HG03103 (cell line): ENCODE measurements at regions not wholly inside any gene's neighbourhood (a gene's known extent, or its start where the extent isn't known, plus 50 kb on each side); places are given as distances from the start of the nearest gene placed in this dataset.

Experiments used
- ATAC-seq: cut with Tn5 transposase; IDR thresholded peaks from one replicate; pipeline ENCODE4 v1.9.1; 2021; ENCODE audit warnings: low read depth; ENCODE audit not compliant: unreplicated experiment

DNA sequence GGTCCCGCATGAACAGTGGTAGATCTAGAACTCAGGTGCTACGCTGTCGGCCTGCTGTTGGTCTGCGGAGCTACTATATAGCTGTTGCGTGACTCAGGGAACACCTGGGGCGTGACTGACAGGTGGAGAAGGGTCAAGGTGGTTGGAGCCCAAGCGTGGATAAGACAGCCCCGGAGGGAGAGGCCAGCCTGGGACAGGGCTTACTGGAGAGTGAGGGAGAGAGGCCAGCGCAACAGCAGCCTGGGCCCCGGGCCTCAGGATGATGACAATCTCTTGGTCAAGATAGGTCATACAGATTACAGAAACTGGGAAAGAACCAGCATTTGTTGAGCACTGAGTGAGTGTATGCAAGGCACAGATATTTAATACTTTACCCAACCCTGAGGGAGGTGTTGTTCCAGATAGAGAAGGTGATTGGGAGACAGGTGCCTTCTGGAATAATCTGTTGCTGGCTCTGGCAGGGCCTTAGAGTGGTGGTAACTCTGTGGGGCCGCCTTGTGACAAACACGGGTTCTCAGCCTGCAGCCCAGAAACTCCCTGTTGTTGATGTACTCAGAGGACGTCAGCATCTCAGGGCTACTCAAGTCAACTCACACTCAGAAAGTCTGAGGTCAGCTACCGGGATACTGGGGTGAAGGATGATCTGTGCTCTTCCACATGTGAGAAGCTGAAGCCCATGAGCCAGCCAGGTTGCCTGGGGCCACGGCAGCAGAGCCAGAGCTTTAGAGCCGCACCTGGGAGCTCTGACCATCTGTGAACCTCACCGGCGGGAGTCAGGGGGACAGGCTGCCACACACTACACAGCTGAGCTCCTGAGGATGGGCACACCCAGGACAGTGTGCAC, 265.4 kb upstream of the HES1 start:
- ATAC-seq: no peak

DNA sequence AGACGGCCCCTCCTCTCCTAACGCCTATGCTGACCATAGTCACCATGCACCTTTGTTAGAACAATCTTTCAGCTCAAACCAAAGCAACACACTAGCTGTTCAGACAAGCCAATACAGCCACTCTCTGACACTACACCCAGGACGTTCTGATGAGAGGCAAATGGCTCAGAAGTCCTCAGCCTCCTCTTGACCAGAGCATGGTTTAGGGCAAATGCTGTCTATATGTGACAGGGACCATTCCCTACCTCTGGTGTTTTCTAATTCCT, 264.8 kb upstream of the HES1 start:
- no peak for ATAC-seq

DNA sequence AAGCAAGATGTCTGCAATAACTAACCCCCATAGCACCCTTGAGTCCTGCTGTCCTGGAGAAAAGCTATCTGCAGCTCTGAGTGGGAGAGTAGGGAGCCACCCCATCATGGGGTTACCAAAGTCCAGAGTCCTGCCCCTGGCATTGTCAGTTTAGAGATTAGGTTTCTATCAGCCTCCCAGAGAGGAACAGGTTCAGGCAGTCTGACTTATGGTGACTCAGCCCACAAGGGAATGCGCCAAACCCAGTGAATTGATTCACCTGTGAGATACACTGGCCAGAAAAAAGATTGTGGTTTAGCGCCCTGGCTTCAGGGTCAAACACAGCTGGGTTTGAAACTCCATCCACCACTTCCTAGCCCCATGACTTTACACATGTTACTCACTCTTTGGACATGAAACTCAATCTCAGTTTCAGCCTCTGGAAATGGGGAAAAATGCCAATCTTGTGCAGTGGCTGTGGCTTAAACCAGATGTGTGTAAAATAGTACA, 263.6 kb upstream of the HES1 start:
- ATAC-seq: peak; percentile 57

DNA sequence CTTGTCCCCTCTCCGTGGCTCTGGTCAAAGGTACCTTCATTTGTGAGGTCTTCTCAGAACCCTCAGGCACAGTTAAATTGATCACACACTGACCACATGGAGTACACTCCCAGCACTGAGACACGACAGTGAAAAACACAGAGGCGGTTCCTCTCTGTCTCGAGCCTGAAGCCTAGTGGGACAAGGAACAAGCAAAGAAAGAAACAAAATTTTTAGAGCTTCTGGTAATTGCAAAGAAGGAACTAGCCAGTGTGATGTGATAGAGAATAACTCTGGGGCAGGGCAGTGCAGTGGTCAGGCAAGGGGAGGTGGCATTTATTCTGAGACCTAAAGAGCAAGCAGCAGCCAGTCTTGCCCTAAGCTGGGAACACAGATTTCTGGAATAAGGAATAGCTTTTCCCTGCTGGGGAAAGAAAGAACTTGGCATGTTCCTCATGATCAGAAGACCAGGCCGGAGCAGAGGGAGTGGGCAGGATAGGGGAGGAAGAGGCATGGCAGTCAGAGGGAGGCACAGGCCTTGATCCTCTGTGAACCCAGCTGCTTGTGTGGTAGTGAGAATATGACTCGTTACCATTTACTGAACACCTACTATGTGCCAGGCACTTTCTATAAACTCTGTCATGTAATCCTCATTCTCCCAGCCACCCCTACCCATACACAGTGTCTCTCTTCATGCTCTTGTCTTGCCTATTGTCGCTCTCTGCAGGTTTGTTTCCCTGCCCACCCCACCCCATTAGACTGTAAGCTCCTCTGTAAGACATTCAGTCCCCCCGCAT, 262.3 kb upstream of the HES1 start:
- no peak for ATAC-seq

DNA sequence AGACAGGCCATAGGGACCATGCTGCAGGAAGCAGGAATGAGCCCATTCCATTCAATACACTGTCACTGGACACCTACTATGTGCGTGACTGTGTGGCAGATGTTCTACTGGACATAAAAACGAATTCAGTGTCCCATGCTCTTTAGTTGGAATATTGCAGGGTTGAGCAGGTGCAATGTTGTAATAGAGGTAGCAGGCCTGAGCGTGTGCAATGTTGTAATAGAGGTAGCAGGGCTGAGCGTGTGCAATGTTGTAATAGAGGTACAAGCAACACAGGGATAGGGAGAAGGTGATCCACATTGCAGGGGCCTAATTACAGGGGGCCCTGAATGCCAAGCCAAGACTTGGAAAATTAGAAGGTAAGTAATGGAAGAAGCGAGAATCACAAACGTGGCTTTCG, 261.4 kb upstream of the HES1 start:
- ATAC-seq: no peak

DNA sequence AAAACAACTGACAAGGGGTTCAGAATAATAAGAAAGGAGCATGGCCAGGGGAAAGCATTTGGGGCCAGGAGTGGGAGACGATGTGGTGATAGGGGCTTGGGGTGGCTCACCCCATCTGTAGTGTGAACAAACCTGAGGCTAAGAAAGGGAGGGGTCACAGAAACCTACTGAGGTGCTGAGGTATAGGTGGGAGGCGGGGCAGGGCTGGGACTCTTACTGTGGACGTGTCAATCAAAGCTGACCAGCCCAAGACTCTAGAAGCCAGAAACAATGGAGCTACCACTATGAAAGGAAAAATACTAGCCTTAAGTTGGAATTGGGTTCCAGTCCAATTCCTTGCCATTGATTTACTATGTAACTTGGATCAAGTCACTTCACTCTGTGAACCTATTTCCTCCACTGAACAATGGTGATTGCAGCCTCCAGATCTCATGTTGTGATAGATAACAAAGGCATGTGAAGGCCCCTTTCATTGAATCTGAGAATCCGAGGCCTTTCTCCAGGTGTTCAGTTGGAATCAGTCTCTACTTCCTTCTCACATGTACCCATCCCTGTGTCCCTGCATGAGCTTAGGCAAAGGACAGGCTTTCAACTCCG, 260.9 kb upstream of the HES1 start:
- no peak for ATAC-seq

DNA sequence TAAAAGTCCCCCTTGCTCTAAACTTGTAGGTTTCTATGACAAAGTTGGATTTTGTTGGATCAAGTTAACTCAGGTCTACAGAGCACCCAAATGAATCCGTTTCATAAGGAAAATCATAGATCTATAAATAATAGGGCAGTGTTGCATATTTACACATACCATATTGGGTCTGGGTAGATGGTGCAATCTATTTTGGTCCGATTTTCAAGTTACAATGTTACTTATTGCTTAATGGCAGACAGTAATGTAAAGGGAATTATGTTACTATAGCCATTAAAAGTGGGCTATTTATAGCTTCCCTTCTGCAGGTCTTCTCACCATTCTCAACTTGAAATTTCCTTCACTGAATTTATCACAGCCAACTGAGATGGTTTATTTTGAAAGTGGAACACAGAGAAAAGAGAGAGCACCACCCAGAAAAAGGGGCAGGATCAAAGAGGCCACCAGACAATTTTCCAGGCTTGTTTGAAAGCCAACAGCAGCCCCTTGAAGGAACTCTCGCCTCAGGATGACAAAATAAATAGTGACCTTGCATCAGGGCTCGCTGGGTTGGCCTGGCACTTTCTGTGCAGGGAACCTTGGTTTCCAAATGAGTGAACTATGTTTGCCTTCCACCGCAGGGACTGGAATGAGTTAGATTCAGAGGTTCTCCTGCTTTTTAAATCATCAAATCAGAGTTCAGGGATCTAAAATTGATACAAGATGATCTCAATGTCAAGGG, 260.2 kb upstream of the HES1 start:
- no peak for ATAC-seq

DNA sequence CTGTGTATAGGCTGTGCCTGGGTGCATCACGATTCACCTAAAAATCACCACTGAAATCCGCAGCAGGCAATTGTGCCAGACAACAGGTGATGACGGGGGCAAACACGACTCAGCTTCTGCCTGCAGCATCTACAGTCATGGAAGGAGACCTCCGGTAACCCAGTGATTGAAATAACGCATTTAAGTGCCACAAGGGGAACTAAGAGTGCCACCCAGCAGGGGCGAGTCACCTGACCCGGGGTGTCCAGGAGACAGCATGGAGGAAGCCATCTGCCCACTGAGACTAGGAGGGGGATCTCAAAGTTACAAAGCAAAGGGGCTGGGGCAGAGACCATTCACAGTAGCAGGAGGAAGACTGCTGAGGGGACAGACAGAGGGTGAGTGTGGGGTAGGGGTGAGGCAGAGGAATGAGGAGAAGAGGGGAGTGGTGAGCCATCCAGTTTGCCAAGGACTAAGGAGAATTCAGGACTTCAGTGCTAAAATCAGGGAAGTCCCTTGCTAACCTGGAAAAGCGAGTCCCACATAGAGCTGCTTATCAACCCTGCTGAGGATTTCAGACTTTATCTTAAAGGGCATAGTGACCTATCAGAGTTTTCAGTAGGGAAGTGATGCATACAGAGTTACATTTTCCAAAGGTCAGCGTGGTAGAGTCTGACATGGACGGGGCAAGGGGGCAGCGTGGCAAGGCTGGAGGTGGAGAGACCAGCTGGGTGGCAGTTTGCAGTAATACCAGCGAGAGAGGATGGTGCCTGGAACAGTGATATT, 256.7 kb upstream of the HES1 start:
- no peak for ATAC-seq

DNA sequence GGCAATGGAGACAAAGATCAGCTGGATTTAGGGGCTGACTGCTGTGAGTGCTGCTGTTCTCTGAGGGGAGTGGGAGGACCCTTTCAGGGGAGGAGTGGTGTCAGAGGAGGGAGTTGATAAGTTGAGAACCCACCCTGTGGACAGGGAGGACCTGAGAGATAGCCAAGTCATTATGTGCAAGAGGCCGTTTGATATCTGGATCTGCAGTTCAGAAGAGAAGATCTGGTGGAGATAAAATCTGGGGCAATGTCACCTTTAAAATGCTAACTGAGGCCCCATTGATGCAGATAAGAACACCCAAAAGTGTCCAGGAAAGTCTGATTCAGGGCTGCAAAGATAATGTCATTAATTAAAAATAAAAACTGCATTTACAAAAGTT, 256.1 kb upstream of the HES1 start:
- ATAC-seq: no peak

DNA sequence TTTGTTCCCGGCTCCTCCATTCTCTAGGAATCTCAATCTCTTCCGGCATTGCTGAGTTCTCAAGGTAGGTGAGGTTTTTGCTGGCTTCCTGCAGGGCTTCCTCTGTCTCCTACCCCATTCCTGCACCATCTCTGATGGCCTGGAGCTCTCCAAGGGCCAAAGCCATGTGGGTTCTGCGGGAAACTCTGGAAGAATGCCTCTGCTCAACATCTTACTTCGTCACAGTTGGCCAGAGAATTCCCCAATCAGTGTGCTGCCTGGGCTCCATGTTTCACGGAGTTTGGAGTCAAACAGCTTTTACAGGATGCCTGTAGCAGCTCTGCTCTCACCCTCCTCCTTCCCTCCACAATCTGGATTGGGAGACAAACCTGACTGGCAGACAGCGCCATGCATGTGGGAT, 253.9 kb upstream of the HES1 start:
- no peak for ATAC-seq

DNA sequence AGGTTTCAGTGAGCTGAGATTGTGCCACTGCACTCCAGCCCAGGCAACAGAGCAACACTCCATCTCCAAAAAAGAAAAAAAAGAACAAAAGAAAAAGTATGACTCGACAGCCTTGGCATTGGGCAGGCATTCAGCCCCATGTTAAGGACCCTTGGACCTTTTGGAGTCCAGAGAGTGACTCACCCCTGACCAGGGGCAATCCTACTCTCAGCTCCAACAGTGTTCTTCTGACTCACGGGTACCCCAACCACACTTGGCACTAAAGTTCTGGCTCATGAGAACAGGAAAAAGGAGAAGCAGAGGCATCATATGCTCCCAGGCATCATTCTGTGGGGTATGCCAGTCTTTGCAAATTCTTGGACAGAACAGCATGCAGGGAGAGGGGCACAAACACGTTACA, 252.4 kb upstream of the HES1 start:
- ATAC-seq: no peak

DNA sequence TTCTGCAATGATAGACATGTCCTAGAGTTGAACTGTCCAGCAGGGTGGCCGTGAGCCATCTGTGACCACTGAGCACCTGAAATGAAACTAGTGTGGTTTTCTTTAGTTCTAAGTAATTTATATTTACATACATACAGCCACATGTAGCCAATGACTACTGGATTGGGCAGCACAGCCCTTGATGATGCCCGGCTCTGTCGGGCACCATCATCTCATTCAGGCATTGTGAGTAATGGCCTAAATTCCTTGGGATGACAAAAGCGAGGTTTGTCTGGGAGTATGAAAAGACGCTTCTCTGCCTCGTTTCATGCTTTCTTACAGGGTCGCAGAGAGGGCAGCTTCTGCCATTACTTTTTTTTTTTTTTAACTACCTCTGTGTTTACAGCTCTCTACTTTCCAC, 251.9 kb upstream of the HES1 start:
- no peak for ATAC-seq

DNA sequence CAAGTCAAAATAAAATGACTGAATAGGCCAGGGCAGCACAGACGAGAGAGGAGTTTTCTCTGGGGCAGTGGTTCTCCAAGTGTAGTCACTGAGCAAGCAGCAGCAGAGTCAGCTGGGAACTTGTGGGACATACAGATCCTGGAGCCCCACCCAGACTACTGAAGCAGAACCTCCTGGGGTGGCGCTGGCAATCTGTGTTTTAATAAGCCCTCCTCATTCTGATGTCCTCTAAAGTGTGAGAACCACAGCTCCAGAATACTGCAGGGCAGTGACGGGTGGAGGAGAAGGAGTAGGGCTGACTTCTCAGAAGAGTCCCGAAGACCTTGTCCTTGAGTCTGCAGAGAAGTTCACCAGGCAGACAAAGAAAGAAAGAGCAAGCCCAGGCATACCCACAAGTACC, 251.3 kb upstream of the HES1 start:
- no peak for ATAC-seq

DNA sequence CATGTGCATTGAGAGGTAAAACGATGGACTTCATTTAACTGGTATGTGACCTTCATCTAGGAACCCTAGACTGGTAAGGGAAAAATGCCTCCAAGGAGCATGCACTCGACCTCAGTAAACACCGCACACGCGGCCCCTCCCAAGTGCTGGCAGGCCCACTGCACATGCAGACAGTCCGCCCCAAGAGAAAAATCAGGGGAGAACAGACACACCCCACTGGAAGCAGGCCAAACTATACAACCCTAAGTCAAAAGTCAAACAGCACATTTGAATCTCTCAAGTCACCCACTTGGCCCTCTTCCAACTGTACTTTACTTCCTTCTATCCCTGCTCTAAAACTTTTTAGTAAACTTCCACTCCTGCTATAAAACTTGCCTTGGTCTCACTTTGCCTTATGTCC, 250.1 kb upstream of the HES1 start:
- ATAC-seq: no peak

DNA sequence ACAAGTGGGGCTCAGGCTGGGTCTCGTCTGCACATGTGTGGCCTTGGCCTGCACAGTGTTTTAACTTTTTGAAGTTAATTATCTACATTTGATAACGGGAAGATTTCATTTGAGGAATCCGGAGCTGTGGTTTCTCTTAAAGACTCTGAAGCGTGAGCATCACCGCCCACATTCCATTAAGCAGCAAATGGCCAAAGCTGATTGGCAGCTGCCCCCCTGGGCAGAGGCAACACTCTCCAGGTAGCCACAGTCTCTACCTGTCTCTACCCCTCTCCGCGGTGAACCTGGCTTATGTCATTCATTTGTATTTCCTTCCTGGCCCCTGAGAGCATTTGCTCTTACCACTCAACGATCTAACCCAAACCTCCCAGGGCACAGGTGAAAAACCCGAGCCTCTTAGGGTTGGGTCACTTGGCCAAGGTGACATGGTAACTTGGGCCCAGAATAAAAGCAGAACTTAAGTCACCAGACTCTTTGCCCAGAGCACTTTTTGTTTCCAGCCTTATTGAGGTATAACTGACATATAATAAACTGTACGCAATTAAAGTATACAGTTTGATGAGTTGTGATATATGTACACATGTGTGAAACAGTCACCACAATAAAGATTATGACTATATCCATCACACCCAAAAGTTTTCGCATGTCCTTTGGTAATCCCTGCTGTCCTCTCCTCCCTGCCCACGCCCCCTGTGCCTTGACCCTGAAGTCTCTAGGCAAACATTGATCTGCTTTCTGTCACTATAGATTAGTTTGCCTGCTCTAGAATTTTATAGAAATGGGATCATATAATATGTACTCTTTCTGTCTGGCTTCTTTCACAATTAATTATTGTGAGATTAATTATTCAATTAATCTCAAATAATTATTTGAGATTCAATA, 245.7 kb upstream of the HES1 start:
- no peak for ATAC-seq

DNA sequence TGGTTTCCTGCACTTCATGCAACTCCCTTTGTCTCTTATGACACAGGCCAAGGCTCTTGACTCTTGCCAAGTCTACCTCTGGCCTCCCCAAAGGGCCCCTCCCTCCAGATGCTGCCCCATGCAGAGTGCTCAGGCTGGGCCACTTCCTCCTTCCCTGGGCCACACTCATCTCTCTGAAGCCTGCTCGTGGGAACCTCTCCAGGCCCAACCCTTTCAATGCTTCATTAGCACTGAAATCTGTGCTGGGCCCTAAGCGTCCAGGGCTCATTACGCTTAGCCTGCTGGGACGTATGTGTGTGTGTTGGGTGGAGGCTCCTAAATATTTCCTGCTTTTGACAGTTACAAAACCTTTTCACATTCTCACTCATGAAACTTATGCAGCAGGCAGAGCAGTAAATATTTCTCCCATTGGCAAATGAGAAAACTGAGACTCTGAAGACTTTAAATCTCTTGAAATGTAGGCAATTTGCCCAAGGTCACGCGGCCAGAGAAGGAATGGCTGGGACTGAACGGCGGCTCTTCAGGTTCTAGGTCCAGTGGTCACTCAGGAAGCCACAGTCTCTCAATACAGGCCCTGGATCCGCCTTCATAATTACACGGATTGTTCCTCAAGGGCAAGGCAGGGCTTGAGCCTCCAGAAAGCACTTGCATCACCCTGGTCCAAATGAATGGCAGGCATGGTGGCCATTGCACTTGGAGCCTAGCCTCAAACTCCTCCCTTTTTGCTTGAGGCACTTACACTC, 241.7 kb upstream of the HES1 start:
- no peak for ATAC-seq

DNA sequence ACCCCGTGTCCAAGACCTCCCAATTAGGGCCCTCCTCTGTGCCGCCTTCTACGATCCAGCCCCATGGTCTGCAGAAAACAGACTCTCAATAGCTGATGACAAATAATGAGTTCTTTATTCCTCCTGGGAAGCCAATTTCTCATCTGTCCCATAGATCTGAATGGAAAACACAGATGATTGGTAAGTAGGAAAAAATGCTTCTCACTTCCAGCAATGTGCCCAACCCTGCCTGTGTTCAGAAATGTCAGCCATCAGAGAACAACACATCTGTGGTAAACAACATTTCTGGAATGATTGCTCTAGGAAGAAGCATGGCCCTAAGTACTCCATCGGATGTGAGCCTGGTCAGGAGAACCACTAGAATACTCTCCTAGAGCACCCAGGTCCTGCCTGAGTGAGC, 240.5 kb upstream of the HES1 start:
- ATAC-seq: no peak

DNA sequence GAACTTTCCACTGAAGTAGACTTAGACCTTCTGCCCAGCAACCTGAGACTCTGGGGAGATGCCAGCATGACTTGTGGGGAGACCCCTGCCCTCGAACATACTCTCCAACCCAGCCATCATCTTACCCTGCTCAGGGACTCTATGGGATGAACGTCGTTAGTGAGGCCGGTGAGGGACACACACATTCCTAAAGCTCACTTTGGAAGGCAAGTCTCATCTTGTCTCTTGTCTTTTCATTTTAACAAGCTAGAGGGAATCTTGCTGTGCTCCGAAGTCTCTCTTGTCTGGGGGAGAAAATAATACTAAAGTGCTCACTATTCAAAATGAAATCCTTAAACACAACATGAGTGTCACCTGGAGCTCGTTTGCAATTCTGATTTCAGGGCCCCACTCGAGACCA, 239.5 kb upstream of the HES1 start:
- ATAC-seq: no peak

DNA sequence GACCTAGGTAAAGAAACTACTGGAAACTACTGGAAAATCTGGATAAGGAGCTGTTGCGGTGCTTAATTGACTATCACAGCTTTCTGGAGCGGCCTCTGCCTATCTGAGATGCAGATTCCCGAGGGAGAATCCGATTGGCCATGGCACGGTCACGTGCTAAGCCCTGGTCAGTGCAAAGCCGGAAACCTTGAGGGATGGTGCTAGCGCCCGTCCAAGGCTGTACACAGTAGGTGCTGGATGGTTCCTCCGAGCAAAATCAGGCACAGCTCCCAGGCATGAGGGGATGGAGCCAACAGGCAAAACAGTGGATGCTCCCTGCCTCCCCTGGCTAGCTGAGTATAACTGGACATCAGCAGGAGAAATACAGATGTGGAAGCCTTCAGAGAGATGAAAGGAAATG, 238.7 kb upstream of the HES1 start:
- ATAC-seq: no peak
